Activated naive CD4-positive, alpha-beta T cell treated with Interleukin-2 at 50 U/mL for 16 hours (primary cell): ENCODE measurements at regions not wholly inside any gene's neighbourhood (a gene's known extent, or its start where the extent isn't known, plus 50 kb on each side); places are given as distances from the start of the nearest gene placed in this dataset.

Experiments used
- DNase-seq: peaks from one replicate; pipeline ENCODE4 v3.0.0-alpha.2; 2020

- DNase-seq = no peak
Measured at GRCh38 chr5:68544648-68545552, 329.3 kb downstream of the PIK3R1 start.

- DNase-seq = no peak
Measured at GRCh38 chr5:68545636-68546295, 330.2 kb downstream of the PIK3R1 start.

DNA sequence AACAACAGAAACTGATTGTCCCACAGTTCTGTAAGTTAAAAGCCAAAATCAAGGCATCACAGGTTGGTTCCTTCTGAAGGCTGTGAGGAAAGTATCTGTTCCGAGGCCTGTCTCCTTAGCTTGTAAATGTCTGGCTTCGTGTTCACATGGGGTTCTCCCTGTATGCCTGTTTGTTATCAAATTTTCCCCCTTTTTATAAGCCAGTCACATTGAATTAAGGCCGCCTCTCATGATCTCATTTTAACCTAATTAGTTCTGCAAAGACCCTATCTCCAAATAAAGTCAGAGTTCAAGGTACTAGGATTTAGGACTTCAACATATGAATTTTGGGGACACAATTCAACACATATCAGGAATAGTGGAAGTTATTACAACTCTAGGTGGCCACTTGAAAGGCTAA is 331.5 kb downstream of the PIK3R1 start:
- no peak for DNase-seq

- no peak for DNase-seq
Measured at GRCh38 chr5:68547622-68548021, 332.1 kb downstream of the PIK3R1 start.

- no peak for DNase-seq
Measured at GRCh38 chr5:68548959-68549676, 333.6 kb downstream of the PIK3R1 start.

DNA sequence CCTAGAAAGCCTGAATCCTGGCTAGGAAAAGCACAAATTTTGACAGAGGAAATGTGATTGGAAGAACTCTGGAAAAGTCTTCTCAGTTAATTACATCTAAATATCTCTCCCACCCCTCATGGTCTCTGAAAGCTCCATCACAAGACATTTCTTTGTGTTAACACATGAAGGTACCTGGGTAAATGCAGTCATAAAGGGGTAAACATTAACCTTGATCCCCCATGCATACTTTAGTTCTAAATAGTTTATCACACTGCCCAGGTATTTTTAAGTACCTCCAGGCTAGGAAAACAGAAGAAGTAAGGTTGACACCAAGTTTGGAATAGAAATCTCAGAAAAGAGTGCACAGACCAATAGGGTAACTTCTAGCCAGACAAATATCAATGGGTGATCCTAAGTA is 334.5 kb downstream of the PIK3R1 start:
- DNase-seq = no peak

- DNase-seq = no peak
Measured at GRCh38 chr5:68551436-68551835, 335.9 kb downstream of the PIK3R1 start.

DNA sequence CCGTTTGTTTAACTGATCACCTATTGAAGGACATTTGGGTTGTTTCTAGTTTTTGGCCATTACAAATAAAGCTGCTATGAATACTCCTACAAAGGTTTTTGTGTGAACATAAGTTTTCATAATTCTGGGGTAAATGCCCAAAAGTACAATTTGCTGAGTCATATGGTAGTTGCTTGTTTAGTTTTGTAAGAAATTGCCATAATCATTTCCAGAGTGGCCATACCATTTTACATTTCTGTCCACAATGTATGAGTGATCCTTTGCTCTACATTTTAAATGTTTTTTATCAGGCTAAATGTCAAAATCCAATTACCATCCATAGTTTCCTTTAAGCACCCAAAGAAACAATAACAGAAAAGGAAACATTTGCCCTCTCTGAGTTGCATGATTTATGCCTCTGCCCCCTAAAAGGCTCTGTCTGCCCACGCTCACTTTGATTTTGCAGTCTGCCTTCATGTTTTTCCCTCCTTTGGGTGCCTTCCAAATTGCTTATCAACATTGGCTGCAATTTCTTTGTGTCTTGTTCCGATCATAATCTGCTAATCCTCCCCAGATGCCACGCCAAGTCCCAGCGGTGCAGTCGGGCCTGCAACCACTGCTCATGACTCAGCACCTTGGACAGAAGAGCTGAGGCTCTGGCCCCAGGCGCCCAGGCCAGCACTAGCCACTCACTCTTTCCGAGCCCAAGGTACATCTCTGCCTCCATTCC is 339.2 kb downstream of the PIK3R1 start:
- DNase-seq = no peak

DNA sequence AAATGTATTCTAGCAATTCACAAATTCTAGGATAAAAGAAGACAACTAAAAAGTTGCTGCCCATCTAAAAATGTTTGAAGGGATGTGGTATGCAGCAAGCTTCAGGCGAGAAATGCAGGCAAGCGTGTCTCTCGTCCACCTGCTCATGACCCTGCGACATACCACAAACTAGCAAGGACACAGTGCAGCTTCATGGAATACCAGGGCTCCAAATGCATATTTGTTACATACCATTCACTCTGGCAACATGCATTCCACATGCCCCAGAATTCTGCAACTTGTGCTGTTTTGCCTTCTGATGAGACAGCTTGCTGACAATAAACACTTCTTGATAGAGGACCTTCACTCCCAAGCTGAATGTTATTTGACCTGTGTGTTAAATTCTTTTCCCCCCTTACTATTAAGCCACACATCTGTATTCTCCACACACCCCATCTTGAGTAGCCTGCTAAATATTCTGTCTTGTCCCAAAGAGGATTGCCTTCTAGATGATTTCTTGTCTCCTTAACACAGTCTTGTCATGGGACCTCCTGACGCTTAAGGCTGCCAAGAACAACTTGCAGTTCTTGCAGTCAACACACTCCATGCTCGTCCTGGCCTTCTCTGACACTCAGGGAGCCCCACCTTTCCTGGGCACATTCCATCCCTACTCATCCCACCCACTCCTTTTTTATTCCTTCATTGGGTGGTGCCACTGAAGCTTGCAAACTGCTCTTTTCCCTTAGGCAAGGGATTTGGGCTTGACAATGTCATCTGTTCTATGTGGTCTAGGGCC is 340.5 kb downstream of the PIK3R1 start:
- no peak for DNase-seq

DNA sequence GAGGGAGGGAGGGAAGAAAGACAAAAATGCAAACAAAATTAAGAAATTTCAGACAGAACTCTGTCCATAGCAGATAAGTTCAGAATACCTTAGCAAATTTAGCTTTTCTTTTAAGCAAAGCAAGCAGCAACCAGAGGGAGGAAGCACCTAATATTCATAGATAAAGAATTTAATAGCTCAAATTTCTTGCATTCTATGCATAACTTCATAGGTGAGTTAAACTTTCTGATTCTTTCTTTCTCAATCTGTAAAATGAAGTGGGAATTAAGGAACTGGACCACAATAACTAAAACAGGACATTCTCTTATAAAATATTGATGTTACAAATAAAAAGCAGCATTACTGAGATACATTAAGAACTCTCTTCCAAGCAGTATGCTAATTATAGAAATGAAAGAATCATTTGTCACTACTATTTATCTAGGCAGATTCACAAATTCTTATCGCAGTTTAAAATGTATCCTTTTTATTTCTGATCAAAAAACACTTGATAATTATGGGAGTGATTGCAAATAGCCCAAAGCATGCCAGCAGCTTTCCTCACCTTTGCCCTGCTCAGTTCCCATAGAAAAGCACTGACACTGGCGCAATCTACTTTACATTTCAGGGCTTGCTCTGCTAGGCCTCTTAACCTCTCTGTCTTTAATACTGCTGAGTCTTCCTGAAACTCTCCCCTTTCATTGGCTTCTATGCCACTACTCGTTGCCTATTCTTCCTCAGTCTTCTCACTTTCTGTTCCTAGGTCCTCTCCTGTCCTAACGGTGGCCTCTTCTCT is 341.8 kb downstream of the PIK3R1 start:
- no peak for DNase-seq

DNA sequence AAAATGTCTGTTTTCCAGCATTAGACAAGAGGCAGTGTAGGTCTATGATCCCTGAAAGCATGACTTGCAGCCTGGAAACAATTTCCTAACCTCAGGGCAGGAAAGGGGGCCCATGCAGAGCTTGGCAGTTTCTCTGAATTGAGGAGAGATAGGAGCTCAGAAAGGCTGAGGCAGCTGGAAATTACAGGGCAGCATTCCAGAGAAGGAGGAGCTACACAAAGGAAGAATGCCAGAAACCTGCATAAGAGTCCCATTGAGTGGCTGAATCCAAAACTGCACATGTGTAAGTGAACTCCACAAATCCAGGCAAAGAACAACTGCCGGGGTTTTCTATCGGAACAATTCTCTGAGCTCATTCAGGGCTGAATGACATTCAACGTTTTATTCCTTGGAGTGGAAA is 346.8 kb downstream of the PIK3R1 start:
- DNase-seq = no peak

DNA sequence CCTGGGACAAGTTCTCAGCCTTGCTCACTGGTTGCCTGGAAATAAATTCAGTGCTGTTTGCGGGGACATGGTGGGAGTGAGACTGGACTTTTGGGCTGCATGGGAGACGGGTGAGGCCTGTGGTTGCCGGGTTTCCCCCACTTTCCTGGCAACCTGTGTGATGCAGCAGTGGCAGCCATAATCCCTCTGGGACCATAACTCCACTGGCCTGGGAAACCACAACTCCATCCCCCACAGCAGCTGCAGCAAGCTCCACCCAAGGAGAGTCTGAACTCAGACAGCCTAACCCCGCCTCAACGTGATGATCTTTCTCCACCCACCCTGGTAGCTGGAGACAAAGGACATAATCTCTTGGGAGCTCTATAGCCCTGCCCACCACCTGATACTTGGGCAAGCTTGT is 349.9 kb downstream of the PIK3R1 start:
- DNase-seq = no peak

GRCh38 chr5:68576805-68577204 is 361.2 kb downstream of the PIK3R1 start:
- DNase-seq = no peak

- no peak for DNase-seq
Measured at GRCh38 chr5:68582284-68582683, 366.7 kb downstream of the PIK3R1 start.

DNA sequence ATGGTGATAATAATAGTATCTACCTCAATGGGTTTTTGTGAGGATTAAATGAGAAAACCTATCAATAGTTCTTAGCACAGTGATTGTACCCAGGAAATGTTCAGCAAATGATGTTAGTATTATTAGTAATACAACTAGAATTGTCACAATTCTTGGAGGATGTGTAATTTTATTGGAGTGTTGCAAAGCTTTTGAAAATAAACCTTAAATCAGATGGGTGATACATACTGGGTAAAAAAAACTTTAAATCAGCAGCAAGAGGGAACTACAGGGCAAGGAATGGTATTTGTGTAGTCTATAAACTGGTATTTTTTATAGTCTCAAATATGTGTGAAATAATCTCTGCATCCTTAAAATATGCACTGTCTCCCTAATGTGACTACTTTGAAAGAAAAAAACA is 371.6 kb downstream of the PIK3R1 start:
- DNase-seq = no peak

DNA sequence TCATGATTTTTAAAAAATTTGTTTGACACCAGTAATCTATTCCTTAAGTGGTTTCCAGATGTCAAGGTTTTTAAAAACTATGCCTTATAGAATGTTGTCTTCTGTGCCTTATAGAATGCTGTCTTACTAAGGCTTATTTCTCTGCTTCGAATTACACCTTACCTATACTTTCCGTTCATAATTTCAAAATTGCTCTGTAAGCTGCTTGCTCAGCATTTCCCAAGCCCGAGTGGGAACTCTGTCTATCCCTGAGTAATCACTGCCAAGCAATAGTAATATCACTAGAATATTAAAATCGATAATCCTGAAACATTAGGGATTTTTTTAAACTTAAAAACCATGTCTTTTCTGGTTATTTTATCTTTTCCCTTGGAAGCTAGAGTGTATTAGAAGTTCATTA is 376.3 kb downstream of the PIK3R1 start:
- no peak for DNase-seq

DNA sequence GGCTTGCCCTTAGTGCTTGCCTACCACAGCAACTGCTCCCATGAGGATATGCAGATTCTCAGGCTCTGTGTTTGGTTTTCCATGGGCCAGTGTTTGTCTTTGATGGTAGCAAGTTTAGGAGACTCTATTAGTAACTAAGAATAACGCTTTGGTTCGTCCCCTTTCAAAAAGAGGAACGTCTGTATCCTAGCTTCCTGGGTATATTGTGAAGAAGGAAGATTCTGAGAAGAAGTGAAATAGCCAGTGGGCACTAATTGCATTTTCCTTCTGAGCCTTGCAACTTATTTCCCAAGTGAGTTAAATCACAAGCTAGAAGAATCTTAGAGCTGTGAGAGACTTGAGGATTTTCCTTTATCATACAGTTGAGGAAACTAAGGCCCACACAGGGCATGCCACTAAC is 376.8 kb downstream of the PIK3R1 start:
- DNase-seq = no peak

GRCh38 chr5:68593211-68593671 is 377.7 kb downstream of the PIK3R1 start:
- no peak for DNase-seq

DNA sequence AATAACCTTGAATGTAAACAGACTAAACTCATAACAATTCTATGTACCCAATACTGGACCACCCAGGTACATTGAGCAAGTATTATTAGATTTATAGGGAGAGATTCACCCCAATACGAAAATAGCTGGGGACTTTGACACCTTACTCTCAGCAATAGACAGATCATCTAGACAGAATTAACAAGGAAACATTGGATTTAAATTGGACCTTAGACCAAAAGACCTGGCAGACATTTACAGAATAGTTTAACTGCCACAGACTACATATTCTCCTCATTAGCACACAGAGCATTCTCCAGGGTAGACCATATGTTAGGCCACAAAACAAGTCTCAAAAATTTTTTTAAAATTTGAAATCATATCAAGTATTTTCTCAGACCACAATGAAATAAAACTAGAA is 397.4 kb downstream of the PIK3R1 start:
- DNase-seq = no peak

DNA sequence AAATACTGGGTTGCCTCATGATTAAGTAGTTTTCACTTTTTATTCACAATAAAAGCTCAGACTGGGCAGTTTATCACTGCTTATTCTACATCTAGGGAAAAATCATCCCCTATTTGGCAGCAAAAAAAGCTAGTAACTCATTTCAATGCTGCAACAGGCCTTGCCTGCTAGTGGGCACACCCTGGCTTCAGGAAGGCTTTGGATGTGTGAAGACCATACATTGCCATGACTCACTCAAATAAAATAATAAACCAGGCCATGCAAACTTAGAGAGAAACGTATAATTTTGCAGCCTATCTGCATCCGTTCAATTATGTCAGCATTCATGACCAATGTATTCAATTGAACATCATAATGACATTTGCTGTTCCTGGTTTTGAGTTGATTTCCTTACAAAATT is 402.9 kb downstream of the PIK3R1 start:
- no peak for DNase-seq

GRCh38 chr5:68627001-68627400 is 411.4 kb downstream of the PIK3R1 start:
- DNase-seq = no peak
